NCI-H748 treated with DMSO at 0.1 percent for 48 hours (cell line): ENCODE measurements at regions not wholly inside any gene's neighbourhood (a gene's known extent, or its start where the extent isn't known, plus 50 kb on each side); places are given as distances from the start of the nearest gene placed in this dataset.

ENCODE experiments used
- DNase-seq: peaks from one replicate; lab custom pipeline; 2025; lab: John Stamatoyannopoulos, UW

- DNase-seq, result no peak
Measured at GRCh38 chr2:57842531-57842930, 204.1 kb upstream of the VRK2 start.

GRCh38 chr2:57843158-57843557 is 203.4 kb upstream of the VRK2 start:
- no peak for DNase-seq

- DNase-seq, result no peak
Measured at GRCh38 chr2:57848723-57849122, 197.9 kb upstream of the VRK2 start.

- no peak for DNase-seq
Measured at GRCh38 chr2:57849843-57850242, 196.8 kb upstream of the VRK2 start.

- DNase-seq, result no peak
Measured at GRCh38 chr2:57850415-57851130, 196.0 kb upstream of the VRK2 start.

- DNase-seq, result no peak
Measured at GRCh38 chr2:57855212-57855611, 191.4 kb upstream of the VRK2 start.

- no peak for DNase-seq
Measured at GRCh38 chr2:57859755-57860154, 186.9 kb upstream of the VRK2 start.

GRCh38 chr2:57862153-57862552 is 184.5 kb upstream of the VRK2 start:
- DNase-seq, result no peak

- DNase-seq, result no peak
Measured at GRCh38 chr2:57862727-57863126, 183.9 kb upstream of the VRK2 start.

- DNase-seq, result no peak
Measured at GRCh38 chr2:57864926-57865325, 181.7 kb upstream of the VRK2 start.

- DNase-seq, result no peak
Measured at GRCh38 chr2:57867730-57868129, 178.9 kb upstream of the VRK2 start.

GRCh38 chr2:57868619-57869139 is 177.9 kb upstream of the VRK2 start:
- no peak for DNase-seq

GRCh38 chr2:57869758-57870344 is 176.8 kb upstream of the VRK2 start:
- DNase-seq, result no peak

- no peak for DNase-seq
Measured at GRCh38 chr2:57876313-57876712, 170.3 kb upstream of the VRK2 start.

GRCh38 chr2:57877811-57878170 is 168.8 kb upstream of the VRK2 start:
- peak; percentile 59 for DNase-seq

- DNase-seq, result peak; percentile 59
Measured at GRCh38 chr2:57878171-57878865, 168.3 kb upstream of the VRK2 start.

- no peak for DNase-seq
Measured at GRCh38 chr2:57878866-57879210, 167.8 kb upstream of the VRK2 start.

GRCh38 chr2:57880446-57880845 is 166.2 kb upstream of the VRK2 start:
- no peak for DNase-seq

GRCh38 chr2:57880967-57881366 is 165.6 kb upstream of the VRK2 start:
- no peak for DNase-seq

- no peak for DNase-seq
Measured at GRCh38 chr2:57881998-57882888, 164.4 kb upstream of the VRK2 start.

- DNase-seq, result peak; percentile 55
Measured at GRCh38 chr2:57882895-57883515, 163.6 kb upstream of the VRK2 start.

- no peak for DNase-seq
Measured at GRCh38 chr2:57884281-57884680, 162.3 kb upstream of the VRK2 start.
